Activated T-cell treated with anti-CD3 and anti-CD28 coated beads, Interleukin-2, amount 50 U/mL, for 1 hour (primary cell): ENCODE measurements at regions not wholly inside any gene's neighbourhood (a gene's known extent, or its start where the extent isn't known, plus 50 kb on each side); places are given as distances from the start of the nearest gene placed in this dataset.

Experiments used
- DNase-seq: peaks from one replicate; pipeline ENCODE4 v3.0.0-alpha.2; 2020

DNA sequence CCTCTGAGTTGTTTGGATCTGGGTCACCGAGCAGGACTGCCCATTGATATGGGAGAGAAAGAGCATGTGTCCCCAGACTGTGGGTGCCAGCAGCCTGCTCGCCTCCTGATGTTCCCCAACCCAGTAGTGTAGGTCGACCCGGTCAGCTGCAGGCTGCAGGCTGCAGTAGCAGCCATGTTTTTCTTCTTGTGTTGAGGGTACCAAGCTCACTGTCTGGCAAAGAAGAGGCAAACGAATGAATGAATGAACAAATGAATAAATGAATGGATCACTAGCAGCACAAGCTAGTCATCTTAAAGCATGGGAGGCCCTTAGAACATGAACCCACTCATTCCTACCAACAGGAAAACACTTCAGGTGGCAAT, 293.2 kb downstream of the SOX9 start:
- no peak for DNase-seq

DNA sequence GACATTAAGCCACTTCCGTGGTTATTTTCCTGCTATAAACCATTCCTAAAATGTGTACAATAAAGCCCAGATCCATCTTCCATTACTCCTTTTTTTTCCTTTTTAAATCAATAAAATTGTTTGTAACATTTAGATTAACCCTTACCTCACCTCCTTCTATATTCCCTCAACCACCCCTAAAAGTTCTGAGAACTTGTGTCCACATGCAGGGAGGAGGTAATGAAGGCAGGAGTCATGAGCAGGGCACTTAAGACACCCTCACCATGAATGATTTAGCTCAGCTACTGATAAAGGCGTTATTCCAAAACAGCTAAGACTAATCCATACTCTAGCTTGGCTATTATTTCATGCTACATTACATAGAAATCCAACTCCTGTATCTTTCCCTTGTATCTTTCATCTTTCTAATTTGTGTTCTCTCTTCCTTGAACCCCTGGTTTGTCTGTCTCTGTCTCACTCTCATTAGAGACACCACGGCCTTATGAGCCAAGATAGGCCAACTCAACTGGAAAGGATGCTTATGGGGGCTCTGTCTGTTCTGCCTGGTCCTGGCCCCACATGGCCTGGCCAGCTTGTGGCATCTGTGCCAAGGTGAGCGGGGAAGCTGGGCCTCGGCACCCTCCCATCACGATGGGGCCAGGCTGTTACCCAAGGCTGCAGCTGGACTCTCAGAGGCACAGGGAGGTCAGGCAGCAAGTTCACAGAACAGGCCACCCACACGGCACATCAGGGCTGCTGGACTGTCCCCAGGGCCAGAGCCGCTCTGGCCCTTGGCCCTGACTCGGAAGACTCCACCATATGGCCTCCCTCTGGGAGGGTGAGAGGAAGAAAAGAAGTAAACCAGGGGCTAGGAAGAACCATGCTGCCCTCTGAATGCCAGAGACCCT, 294.4 kb downstream of the SOX9 start:
- no peak for DNase-seq

DNA sequence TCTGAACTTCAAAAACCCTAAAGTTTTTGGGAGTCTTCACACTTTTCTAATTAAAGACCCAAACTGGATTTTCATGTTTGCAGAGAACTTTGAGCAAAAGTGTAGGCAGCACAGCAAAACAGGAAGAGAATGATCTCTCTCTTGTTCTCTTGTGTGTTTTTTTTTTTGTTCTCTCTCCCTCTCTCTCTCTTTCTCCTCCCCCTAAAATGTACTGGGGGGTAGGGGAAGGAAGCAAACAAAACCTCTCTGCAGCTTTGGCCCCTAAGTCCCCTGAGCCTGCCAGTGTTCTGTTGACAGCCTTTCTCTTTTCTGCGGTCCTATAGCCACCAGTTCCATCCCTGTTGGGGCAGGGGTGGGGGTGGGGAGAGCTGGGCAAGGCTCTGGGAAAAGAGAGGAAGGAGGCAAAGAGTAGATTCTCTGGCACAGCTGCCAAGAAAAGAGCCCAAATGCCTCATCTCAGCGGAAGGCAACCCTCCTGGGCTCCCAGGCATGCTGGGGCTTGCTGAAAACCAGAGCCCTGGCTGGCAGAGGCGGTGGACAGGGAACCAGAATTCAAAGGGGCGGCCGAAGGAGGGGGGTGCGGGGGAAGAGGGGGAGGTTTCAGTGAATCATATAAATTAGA, 295.3 kb downstream of the SOX9 start:
- no peak for DNase-seq

DNA sequence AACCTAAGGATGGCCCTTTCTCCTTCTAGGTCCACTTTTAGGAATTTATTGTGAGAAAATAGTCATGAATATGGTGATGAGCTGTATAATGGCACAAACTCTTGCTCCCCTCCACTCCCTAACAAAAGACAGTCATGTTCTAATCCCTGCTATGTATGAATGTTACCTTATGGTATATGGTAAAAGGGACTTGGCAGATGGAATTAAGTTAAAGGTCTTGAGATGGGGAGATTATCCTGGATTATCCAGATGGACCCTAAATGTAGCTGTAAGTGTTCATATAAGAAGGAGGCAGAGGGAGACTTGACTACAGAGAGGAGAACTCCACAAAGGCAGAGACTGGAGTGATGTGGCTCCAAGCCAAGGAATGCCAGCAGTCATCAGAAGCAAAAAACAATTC, 296.1 kb downstream of the SOX9 start:
- DNase-seq, result no peak

DNA sequence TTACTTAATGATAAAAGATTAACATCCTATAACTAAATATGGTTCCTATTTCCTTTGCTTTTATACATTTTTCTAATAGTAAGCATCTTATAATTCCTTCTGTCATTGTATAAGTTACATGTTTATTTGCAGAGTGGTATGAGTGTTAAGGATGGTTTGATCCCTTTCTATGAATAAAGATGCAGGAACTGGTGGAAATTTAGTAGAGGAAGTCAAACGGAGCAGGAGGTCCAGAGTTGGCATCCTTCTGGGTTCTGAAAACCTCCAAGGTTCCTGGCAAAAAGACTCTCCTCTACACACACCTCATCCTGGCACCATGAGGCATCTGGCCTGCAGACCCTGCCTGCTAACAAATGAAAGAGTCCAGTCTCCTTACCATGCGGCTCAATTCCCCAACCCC, 296.8 kb downstream of the SOX9 start:
- DNase-seq, result no peak

DNA sequence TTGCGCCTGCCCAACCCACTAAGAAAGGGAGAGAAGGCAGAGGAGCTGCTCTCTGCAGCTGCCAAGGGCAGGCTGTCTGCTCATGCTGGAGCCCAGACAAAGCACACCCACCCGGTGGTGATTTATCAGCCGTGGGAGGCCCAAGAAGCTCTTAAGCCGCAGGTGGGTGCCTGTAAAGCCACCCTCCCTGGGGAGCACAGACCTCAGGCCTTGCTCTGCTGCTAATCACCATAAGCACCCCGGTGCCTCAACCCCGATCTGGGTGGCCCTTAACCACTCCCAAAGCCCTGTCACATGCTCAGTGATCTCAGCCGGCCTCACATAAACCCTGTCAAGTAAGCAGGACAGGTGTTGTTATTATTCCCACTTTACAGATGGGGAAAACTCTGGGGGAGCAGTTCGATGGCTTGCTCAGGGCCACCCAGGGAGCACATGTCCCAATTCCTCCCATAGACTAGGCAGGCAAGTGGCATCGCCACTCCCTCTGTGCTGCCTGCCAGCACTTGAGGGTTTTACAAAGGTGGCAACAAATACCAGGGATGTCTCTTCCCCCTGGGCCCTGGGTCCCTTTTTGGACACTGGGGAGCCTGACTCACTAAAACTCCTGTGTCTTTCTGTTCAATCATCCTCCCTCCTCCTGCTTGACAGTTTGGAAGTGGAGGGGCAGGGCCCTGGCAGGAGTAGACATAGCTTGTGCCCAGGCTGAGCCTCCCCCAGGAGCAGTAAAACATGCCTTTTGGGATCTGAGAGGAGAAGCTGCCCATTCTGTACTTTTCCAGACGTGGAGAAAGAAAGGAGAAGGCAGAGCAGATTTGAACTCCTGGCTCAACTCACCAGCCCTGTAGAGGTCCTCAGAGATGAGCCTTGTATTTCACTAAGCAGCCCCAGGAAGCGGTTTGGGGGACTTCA, 299.3 kb downstream of the SOX9 start:
- no peak for DNase-seq

DNA sequence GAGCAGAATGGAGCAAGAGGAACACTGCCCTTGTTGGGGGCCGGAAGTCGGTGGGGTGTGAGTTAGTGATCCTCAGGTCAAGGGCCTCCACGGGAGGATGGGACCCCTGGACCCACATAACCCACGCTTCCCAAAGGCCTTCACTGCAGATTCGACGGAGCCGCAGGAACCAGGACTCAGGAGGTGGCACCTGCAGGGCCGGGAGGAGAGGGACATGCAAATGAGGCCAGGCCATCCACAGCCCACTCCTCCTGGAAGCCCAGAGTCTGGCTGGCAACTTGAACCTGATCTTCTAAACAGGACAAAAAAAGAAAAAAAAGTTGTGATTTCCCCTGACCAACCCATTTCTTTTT, 299.9 kb downstream of the SOX9 start:
- no peak for DNase-seq

DNA sequence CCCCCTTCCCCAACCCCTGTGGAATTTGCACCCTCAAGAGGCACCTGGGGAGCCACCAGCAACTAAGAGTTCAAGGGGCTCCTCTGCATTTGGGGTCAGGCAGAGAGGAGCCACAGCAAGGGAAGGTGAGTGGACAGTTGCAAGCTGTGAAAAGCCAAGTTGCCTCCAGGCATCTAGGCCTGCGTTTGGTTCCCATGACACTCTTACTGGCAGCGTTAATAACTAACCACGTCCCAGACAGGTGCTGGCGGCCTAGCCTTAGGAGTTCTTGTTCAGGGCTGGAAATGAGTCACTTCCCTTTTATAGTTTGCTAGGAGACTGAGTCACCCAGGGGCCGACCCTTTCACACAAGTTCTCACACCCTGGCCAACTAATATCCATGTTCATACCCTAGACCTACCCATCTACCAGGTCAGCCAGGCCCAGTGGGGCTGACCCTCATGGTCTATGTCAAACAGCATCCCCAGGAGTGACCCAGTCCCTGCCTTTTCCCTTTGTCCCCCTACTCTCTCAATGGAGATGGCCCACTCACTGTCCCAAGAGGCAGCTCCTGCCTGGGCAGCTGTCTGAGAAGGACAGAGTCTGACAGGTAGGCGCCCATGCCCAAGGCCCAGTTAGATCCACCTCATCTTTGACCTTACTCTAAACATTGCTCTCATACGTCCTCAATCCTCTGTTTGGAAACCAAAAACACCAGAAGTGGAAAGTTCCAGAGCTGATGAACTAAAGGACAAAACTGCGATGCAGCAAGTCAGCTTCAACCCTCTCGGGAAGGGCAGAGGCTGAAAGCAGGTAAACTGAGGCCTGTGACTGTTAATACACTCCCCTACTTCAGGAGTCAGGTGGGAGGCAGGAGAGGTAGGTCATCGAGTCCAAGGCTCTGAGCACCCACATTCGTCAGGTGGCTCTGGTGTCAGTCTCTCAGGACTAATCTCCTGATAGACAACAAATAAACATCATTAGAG, 300.6 kb downstream of the SOX9 start:
- no peak for DNase-seq

DNA sequence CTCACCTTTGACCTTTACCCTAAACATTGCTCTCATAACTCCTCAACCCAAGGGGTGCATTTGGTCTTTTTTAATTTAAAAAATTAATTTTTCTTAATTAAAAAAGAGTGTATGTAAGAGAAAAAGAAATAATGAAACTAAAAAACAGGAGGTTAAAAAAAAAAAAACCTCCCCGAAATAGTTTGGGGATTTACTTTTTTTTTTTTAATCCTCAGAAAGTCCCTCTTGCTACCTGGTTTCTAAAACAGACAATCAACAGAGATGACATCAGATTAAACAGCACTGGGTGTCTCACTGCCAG, 301.3 kb downstream of the SOX9 start:
- no peak for DNase-seq

DNA sequence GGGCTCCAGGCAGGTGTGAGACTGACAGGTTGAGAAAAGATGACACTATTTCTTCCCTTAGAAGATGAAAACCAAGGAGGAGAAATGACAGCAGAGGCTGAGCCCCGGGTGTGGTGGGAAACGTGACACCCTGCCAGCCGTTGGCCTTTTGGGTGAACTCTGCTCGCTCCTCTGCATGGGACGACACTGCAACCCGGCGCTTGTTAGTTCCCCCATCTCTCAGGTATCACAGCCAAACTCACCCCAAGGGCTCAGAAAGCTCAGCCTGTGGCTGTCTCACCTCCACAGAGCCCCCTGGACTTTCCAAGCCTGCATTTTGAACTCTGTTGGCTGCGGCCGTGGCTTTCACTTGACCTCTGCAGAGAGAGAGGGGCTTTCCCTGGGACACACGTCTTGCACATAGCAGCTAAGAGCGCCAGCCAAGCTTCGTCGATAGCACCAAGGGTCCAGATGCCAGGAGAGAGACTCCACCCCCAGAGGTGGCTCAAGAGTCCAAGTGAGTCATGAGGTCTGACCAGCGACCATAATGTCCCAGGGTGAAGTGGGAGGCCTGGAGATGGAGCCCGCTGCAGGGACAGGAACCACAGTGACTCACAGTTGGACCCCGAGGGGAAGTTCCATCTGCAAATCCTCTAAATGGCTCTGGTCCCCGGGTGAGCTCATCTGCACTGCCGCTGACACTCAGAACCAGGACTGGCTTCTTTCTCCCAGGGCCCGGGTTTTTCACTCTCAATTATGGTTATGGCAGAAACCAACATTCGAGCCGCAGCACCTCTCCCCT, 301.9 kb downstream of the SOX9 start:
- no peak for DNase-seq

DNA sequence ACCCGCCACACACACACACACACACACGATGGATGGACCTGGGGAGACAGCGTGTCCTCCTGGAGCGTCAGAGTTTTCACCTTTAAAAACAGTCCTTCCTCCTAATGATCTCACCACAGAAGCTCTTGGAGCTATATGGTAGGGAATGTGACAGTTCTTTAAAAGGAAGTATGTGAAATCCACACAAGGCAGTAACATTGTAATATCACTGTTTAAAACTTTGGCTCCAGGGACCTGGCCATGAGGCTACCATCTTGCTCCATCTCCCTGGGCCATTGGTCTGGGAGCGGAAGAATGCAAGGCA, 302.4 kb downstream of the SOX9 start:
- DNase-seq, result no peak

DNA sequence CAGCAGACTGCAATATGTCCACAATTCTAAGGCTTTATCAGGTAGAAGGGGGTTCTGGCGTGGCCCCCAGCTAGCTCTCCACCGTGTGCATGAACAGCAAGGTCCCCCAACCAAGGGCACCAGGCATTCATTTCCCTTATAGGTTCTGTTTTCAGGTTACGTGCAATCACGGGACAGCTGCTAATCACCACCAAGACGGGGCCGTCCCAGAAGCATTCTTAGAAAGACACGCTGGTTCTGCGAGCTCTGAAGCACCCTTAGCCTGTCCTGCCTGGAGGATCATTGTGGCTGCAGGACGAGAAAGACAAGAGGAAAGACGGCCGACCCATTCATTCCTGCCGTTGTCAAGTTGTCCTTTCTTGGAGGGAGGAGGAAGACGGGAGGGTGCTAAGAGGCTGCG, 302.9 kb downstream of the SOX9 start:
- DNase-seq, result no peak

DNA sequence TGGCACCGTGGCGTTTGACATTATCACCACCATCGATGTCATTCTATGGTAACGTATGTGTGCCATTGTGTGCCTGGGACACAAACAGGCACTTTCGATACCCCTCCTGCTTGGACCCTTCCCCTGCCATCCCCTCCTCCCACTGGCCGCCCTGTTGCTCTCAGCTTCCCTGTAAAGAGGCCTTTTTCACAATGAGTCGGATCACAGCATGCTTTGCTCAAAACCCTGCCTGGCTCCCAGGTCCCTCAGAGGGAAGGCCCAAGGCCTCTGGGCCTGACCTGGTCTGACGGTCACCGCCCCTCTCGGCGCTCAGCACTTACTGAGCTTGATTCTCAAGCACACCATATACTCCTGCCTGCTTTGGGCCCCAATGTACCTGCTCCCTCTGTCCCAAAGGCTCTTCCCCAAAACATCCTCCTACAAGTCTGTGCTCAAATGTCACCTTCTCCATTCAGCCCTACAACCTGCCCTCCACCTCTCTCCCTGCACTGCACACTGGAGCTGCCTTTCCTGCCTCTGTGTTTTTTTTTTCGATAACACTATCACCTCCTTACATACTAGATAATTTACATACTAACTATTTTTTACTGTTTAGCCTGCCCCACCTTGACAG, 303.8 kb downstream of the SOX9 start:
- no peak for DNase-seq

DNA sequence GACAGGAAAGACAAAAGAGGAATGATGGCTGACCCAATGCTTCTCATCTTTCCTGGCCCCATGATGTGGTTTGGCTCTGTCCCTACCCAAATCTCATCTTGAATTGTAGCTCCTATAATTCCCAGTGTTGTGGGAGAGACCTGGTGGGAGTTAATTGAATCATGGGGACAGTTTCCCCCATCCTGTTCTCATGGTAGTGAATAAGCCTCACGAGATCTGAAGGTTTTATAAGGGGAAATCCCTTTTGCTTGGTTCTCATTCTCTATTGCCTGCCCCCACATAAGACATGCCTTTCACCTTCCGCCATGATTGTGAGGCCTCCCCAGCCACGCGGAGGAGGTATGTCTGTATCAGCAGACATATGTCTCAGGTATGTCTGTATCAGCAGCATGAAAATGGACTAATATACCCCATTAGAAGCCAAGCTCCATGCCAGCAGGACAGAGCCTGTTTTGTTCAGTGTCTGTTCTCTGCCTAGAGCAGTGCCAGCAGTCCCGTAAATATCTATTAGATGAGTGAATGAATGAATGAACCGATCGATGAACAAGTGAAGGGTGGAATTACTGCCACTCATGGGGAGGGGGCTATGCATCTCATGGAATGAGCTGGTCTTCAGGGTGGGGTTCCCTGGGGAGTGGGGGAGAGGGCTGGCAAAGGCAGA, 304.4 kb downstream of the SOX9 start:
- no peak for DNase-seq

DNA sequence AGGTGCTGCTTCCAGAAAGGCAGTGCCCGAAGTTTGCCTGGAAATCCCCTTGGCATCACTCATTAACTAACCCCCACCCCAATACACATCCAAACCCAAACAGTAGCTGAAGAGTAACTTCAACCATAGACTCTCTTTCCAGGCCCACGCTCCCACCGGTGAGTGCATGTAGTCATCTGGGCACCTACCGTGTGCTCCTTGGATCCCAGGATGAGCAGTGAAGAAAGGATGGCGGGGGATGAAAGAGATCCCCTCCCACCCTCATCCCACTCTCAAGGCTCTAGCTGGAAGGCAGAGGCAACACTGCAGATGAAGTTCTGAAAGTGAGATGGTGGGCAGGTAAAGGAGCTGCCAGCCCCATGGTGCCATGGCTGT, 305.0 kb downstream of the SOX9 start:
- no peak for DNase-seq

DNA sequence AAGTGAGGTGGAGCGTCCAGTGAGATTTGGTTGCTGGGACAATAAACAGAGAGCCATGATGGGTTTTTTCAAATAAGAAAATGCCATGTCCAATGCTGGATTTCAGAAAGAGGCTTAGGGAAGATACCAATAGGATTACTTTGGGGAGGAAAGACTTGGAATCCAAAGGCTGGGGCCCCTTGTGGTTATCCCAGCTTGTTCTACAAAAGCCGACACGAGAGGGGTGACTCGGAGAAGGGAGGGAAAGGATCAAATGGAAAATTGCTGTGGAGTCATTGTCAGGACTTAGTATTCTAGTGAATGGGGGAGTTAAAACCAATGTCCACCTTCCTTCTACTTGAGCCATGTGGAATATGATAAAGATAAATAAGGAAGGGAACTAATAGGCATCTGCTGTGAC, 305.5 kb downstream of the SOX9 start:
- DNase-seq, result no peak

DNA sequence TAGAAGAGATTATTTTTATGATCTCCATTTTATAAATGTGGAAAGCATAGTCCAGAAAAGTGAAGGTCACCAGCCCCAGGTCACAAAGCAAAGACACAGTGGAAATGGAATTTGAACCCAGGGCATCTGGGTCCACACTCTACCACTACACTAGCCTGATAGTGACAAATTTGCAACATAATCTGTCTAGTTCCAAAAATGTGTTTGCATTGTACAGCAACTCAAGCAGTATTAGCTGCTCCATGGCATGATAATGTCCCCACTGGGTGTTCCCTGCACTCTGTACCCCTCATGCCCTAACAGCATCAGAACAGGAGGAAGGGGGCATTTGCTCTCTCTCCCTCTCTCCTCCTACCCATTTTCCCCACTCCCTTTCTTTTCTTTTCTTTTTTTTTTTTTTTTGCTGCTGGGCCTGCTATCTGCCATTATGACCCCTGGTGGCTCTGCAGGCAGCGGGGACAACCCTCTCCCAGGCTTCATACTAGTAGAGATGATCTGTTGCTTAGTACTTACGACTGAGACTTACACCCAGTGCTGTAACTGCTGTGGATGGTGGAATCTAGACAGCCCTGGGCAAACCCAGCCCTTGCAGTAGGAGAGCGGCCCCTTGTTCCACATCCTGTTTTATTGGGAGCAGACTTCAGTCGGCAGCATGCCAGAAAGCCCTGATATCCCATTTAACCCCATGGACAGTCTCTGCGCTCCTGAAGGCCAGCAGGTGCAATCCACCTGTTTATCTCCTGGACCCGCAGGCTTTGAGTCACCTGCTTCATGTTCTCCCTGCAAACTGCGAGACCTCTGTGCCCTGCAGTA, 306.3 kb downstream of the SOX9 start:
- no peak for DNase-seq

DNA sequence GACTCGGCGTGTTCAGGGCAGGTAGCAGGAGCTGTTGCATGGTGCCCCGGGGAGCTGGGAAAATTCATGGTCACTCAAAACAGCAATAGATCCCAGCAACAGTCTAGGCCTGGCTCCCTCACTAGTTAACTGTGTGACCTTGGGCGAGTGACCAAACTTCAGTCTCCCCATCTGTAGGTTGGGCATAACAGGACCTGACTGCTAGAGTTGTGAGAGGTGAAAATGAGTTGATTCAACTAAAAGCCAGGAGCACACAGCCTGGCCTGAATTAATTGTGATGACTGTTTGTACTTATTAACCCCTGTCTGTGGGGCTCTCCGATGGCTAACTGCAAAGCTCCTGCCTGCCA, 306.9 kb downstream of the SOX9 start:
- no peak for DNase-seq

DNA sequence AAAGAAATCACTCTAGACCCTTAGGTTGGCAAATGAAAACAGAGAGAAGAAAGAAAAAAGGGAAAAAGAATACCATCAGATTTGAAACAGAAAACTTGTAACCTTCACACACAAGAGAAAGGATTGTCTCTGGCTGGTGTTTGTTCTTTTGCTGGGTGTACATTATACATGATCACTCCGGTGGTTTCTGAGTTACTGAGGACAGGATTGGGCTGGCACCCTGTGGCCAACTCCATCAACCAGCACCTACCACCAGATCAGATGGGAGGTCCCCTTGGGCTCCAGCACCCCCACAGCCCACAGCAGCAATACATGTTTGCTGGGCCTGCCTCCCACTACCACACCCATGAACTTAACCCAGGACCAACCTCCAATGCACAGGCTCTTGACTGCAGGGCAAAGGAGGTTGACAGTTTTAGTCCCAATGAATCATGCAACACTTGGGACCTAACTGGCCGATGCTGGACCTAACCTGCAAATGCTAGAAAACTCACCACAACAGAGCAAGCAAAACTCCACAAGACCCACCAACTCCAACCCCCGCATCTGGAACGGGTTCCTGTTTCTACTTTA, 308.3 kb downstream of the SOX9 start:
- no peak for DNase-seq
